ENCODE measurements at regions not wholly inside any gene's neighbourhood (a gene's known extent, or its start where the extent isn't known, plus 50 kb on each side); places are given as distances from the start of the nearest gene placed in this dataset.

- Histone ChIP-seq H3K4me3 (ENCODE audit: low read depth, low read length) (no peak overlapping the region), H3K27ac (no peak overlapping the region), H3K36me3 (replicated peaks) (no peaks in the 10 kb centered on the region), H3K27me3 (replicated peaks) (no peaks in the 10 kb centered on the region)
- no peak for TF ChIP-seq CTCF (IDR thresholded peaks at IDR 0.05; ENCODE audit: low read depth, low read length, missing control alignments)
- in situ Hi-C loops (cut with HindIII; ENCODE audit: low pct_ligation_motif_present, low sequenced_read_pairs), result no loop called here
- no peak for DNase-seq
Observed at GRCh38 chr2:66137606-66138130, 297.3 kb upstream of the MEIS1 start.

- in situ Hi-C loops (cut with HindIII; ENCODE audit: low pct_ligation_motif_present, low sequenced_read_pairs), result no loop called here
- TF ChIP-seq CTCF (IDR thresholded peaks at IDR 0.05; ENCODE audit: low read depth, low read length, missing control alignments), result no peak
- H3K4me3 ChIP-seq (ENCODE audit: low read depth, low read length), result no peak overlapping the region
- no peaks in the 10 kb centered on the region for H3K36me3 ChIP-seq (replicated peaks)
- H3K27ac ChIP-seq, result no peak overlapping the region
- H3K27me3 ChIP-seq (replicated peaks), result no peaks in the 10 kb centered on the region
- DNase-seq, result no peak
Observed at GRCh38 chr2:66134138-66134701, 300.7 kb upstream of the MEIS1 start.

GRCh38 chr2:66127656-66128055 lies 307.3 kb upstream of the MEIS1 start:
- DNase-seq, result no peak
- in situ Hi-C loops (cut with HindIII; ENCODE audit: low pct_ligation_motif_present, low sequenced_read_pairs), result no loop called here
- H3K4me3 ChIP-seq (ENCODE audit: low read depth, low read length), result no peak overlapping the region
- no peaks in the 10 kb centered on the region for H3K36me3 ChIP-seq (replicated peaks)
- no peak overlapping the region for H3K27ac ChIP-seq
- TF ChIP-seq CTCF (IDR thresholded peaks at IDR 0.05; ENCODE audit: low read depth, low read length, missing control alignments), result no peak
- H3K27me3 ChIP-seq (replicated peaks), result no peaks in the 10 kb centered on the region

- Histone ChIP-seq H3K27ac (no peak overlapping the region), H3K36me3 (replicated peaks) (no peaks in the 10 kb centered on the region), H3K27me3 (replicated peaks) (no peaks in the 10 kb centered on the region), H3K4me3 (ENCODE audit: low read depth, low read length) (no peak overlapping the region)
- no peak for TF ChIP-seq CTCF (IDR thresholded peaks at IDR 0.05; ENCODE audit: low read depth, low read length, missing control alignments)
- no peak for DNase-seq
- in situ Hi-C loops (cut with HindIII; ENCODE audit: low pct_ligation_motif_present, low sequenced_read_pairs), result no loop called here
Observed at GRCh38 chr2:66127061-66127460, 307.9 kb upstream of the MEIS1 start.

GRCh38 chr2:66125951-66126350 lies 309.0 kb upstream of the MEIS1 start:
- no peak for DNase-seq
- no peaks in the 10 kb centered on the region for H3K27me3 ChIP-seq (replicated peaks)
- H3K36me3 ChIP-seq (replicated peaks), result no peaks in the 10 kb centered on the region
- in situ Hi-C loops (cut with HindIII; ENCODE audit: low pct_ligation_motif_present, low sequenced_read_pairs), result no loop called here
- TF ChIP-seq CTCF (IDR thresholded peaks at IDR 0.05; ENCODE audit: low read depth, low read length, missing control alignments), result no peak
- no peak overlapping the region for H3K27ac ChIP-seq
- H3K4me3 ChIP-seq (ENCODE audit: low read depth, low read length), result no peak overlapping the region

- in situ Hi-C loops (cut with HindIII; ENCODE audit: low pct_ligation_motif_present, low sequenced_read_pairs), result no loop called here
Observed at GRCh38 chr2:66122516-66122915, 312.4 kb upstream of the MEIS1 start.

More at GRCh38 chr2:66122516-66122915, 312.4 kb upstream of the MEIS1 start:
- H3K27ac ChIP-seq, result no peak overlapping the region
- no peaks in the 10 kb centered on the region for H3K27me3 ChIP-seq (replicated peaks)
- TF ChIP-seq CTCF (IDR thresholded peaks at IDR 0.05; ENCODE audit: low read depth, low read length, missing control alignments), result no peak
- no peak for DNase-seq
- no peaks in the 10 kb centered on the region for H3K36me3 ChIP-seq (replicated peaks)
- no peak overlapping the region for H3K4me3 ChIP-seq (ENCODE audit: low read depth, low read length)
